NCI-H1694 treated with DMSO at 0.1 percent for 48 hours (cell line): ENCODE measurements at regions not wholly inside any gene's neighbourhood (a gene's known extent, or its start where the extent isn't known, plus 50 kb on each side); places are given as distances from the start of the nearest gene placed in this dataset.
"Not testable (repeated sequence)": the region's sequence is repeated elsewhere in the genome, so short reads cannot be mapped to it uniquely, and the experiment has no call there.

Experiments used
- DNase-seq: peaks from one replicate; lab custom pipeline; 2025; lab: John Stamatoyannopoulos, UW

DNA sequence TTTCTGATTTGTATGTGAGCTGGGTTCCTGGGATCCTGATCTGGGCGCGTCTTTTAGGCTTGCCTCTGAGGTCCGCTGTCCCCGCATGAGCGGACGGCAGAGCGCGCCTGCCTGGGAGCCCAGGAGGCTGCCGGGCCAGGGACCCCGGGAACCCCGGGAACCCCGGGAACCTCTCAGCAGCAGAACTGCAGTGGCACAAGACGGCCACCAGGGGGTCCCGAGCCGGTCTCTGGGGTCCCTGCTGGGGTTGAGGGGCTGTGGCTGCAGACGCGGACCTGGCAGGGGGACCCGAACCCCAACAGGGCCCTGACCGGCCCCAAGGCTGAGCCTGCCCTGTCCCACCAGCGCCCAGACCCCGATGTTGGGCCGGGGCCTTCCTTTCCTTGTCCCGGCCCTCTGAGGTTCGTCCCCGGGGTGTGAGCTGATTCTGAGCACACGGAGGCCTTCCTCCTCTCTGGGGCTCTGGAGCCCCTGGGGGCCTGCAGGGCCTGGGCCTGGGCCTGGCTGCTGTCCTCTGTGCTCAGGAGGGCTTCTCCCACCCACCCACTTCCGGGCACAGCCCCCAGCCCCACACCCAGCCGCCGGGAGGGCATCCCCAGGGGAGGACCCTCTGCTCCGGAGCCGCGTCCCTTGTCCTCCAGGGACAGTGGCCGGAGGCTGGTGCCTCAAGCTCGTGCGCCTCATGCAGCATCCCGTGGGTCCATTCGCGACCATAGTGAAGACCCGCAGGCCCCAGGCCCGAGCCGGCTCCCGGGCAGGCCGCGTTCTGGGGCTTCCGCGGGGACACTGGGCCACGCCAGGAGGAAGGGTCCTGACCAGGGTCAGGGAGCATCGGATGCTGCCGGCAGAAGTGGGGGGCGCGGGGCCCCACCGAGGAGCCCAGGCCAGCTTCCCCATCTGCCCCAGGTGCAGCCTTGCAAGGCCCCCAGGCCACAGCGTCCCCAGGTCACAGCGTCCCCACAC, 152.9 kb downstream of the TMEM121 start:
- not testable (repeated sequence) for DNase-seq

DNA sequence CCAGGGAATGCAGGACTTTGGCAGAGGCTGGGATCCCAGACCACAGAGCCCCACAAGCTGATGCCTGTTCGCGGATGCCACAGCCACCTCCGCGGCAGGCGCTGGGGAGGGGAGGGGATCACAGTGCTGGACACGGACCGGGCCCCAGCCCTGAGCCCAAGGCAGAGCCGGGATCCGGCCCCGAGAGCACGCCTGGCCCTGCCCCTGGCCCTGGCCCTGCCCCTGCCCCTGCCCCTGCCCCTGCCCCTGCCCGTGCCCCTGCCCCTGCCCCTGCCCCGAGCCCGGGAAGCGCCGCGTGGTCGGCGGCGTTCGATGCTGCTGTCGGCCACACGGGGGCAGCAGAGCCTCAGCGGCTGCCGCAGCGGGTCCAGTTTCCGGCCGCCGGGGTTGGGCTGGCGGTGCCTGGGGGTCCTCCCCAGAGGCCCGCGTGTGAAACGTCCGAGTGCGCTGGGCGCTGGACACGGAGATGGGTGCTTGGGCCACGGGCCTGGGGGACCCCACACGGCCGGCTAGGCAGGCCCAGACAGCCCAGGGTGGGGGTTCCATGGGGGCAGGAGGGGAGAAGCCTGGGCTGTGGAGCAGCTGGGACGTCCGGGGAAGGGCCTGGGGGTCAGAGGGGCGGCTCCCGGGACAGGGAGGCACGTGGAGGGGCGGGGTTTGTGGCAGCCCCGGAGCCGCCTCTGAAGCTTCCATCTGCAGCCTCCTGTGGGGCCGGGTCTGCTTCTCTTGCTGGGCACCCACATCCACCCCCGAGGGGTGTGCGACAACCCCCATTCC, 153.8 kb downstream of the TMEM121 start:
- DNase-seq = not testable (repeated sequence)

DNA sequence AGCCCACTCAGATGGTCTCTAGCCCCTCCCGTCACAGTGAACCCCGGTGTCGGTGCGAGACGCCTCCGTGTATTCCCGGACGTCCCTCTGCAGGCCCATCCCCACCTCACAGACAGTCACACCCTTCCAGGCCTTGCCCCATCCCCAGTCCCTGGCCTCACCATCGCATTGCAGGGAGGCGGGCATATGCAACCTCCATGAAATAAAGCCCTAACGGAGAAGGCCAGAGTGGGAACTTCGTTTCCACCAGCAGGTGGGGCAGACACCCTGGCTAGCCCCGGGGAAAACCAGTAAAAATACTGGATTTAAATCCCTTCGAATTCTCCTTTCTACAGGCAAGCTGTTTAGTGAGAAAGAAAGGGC, 154.3 kb downstream of the TMEM121 start:
- not testable (repeated sequence) for DNase-seq

DNA sequence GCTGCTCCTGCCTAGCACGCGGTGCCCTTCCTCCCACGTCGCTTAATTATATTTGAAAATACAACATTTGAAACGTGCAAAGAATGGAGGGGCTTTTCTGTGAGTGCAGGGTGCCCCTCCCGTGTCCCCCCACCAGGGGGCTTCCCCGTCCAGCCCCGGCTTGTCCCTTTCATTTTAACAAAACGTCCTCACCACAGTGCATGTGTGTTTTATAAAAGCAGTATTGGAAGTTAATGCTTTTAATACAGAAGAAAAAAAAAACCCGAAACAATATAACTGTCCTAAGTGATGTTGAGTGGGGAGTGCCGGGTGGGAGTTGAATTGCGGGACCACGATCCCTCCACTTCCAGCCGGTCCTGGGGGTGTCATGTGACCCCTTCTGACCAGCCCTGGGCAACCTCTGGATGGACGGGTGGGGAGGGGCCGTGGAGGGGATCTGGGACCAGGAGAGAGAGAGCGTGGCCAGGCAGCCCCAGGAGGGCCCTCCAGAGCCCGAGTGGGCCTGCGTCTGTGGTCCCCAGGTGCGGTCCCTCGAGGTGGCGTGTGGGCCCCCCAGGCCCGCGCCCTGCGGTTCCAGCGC, 155.3 kb downstream of the TMEM121 start:
- DNase-seq = not testable (repeated sequence)

DNA sequence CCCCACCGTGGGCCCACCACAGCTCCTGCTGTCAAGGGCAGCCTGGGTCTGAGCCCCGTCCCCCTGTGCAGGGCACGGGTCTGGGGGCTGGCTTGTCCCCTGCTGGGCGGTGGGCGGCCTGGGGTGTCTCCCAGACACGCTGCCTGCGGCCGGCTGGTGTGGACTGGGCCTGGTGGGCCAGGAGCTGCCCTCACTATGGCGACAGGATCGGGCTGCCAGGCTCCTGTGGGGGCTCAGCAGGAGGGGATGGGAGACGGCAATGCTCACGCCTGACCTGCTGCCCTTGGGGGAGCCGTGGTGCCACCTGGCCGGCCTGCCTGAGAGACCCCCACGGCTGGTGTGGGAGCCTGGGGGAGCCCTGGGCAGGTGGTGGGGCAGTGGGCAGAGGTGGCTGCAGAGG, 156.1 kb downstream of the TMEM121 start:
- not testable (repeated sequence) for DNase-seq

DNA sequence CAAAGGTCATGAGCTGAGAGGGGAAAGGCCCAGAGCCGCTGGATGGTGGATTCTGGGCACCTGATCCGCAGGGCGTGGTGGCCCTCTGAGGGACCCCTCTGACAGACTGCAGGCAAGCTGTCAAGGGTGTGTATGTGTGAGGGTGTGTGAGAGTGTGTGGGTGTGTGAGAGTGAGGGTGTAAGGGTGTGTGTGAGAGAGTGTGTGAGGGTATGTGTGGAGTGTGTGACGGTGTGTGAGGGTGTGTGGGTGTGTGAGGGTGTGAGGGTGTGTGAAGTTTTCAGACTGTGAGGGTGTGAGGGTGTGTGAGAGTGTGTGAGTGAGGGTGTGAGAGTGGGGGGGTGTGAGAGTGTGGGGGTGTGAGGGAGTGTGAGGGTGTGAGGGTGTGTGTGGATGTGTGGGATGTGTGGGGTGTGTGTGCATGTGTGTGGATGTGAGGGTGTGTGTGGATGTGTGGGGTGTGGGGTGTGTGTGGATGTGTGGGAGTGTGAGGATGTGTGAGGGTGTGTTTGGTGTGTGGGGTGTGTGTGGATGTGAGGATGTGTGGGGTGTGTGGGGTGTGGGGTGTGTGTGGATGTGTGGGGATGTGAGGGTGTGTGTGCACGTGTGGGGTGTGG, 156.7 kb downstream of the TMEM121 start:
- DNase-seq = no peak

DNA sequence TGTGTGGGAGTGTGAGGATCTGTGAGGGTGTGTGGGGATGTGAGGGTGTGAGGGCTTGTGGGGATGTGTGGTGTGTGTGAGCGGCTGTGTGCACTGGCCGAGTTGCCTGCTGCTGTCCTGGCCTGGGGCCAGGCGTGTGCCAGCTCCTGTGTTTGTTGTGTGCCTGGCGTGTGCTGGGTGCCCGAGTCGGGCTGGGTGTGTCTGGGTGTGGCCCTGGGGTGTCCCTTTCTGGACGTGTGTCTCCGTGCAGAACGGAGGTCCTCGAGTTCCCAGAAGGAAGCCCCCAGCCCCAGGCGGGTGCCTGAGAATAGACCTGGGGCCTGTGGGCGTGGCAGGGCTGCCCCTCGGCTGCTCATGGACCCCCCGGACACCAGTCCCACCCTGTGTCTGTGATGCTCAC, 157.7 kb downstream of the TMEM121 start:
- not testable (repeated sequence) for DNase-seq

DNA sequence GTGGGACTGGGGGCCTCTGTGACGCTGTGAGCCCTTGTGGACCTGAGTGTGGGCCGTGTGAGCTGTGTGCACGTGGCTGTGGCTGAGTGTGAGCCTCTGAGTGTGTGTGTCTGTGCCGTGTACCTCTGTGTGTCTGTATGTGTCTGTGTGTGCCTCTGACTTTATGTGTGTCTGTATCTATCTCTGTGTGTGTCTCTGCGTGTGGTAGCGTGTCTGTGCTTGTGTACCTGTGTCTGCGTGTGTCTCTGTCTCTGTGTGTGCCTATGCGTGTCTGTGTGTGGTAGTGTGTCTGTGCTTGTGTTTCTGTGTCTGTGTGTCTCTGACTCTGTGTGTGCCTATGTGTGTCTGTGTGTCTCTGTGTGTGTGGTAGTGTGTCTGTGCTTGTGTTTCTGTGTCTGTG, 158.2 kb downstream of the TMEM121 start:
- not testable (repeated sequence) for DNase-seq

DNA sequence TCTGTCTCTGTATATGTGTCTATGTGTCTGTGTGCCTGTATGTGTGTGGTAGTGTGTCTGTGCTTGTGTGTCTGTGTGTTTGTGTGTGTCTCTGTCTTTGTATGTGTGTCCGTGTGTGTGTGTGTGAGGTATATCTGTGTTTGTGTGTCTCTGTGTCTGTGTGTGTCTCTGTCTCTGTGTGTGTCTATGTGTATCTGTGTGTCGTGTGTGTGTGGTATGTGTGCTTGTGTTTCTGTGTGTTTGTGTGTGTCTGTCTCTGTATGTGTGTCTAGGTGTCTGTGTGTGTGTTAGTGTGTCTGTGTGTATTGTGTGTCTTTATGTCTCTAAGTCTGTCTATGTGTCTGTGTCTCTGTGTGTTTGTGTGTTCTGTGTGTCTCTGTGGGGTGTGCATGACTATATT, 158.6 kb downstream of the TMEM121 start:
- DNase-seq = no peak

DNA sequence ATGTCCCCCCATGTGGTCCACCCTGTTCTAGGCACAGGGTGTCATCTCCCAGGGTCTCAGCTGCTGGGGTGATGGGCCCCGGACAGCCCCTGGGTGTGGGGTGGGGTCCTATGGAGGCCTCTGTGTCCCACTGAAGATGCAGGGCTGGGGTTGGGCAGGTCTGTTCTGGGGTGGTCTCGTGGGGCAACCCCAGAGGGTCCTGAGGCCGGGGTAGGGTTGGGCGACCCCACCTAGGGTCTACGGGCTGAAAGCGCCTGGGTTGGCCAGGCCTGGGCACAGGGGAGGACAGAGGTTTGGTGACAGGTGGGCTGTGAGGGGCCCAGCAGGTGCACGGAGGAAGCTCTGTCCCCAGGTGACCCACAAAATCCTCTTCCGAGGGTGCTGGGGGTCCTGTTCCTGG, 159.2 kb downstream of the TMEM121 start:
- not testable (repeated sequence) for DNase-seq

DNA sequence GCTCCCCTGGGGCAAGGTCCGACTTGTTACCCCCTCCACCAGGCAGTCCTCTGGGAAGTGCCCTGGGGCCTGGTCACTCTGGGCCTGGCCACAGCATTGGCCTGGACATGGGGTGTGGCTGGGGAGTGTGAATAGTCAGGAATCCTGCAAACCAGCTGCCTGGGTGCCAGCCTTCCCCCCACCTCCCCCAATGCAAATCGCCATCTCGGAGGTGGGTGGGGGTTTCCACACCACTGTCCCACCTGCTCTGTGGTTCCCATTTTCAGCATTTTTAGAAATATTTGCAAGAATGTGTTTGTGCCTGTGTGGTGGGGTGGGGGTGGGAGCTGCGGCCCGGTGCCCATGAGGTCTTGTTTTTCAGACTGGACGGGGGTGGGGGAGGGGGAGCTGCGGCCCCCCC, 159.7 kb downstream of the TMEM121 start:
- not testable (repeated sequence) for DNase-seq

DNA sequence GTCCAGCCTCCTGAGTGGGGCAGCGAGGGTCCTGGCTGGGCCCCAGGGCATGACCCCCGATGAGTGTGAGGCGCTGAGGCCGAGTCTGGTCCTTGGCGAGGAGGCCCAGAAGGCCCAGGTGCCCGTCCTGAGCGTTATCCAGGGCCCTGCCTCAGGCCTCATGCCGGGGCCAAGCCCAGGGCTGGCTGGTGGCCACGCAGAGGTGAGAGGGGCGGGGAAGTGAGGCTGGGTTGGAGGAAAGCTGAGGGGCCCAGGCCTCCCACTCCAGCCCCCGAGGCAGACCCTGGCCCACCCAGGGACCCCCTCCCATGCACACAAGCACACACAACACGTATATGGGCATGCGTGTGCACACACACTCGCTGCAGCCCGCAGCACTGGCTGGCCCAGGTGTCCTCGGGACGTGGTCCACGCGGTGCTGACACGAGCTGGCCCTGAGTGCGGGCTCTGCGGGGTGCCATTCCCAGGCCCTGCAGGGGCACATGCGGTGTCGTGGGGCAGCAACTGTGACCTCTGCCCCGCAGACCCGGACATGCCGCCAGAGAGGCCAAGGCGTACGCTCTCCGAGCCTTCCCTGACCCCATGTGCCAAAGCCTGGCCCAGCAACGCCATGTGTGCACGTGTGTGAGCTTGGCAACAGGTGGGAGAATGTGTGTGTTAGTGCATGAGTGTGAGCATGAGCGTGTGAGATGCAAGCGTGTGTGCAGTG, 160.2 kb downstream of the TMEM121 start:
- not testable (repeated sequence) for DNase-seq

DNA sequence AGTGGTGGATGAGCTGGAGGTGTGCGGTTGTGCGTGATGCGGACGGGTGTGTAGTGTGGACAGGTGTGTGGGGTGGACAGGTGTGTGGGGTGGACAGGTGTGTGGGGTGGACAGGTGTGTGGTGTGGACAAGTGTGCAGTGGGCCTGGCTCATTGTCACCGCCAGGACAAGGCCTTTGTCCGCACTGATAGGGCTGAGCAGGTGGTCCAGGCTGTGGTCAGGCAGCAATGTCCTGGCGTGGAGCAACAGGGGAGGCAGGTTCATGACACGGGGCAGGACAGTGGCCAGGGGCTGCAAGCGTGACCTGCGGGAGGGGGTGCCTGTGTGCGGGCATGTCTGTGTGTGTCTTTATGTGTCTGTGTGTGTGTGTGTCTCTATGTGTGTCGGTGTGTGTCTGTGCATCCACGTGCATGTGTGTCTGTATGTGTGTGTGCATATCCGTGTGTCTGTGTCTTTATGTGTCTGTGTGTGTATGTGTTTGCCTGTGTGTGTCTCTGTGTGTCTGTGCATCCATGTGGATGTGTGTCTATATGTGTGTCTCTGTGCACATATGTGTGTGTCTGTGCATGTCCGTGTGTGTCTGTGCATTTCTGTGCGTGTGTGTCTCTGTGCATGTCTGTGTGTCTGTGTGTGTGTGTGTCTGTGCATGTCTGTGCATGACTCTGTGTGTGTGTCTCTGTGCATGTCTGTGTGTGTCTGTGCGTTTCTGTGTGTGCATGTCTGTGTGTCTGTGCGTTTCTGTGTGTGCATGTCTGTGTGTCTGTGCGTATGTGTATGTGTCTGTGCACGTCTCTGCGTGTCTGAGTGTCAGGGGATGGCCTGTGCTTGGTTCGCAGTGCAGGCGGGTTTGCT, 161.0 kb downstream of the TMEM121 start:
- not testable (repeated sequence) for DNase-seq

DNA sequence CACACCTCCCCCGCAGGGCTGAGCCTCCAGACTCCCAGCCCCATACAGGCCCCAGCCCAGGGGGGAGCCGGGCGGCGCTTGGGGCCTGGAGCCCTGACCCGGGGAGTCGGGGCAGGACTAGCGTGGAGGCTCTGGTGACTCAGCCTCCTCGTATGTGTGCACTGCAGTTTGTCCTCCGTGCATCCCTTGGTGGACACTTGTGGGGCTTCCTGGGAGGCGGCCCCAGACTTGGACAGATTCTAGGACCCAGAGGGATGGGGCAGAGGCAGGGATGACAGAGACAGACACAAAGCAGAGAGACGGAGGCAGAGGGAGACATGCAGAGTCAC, 161.6 kb downstream of the TMEM121 start:
- DNase-seq = not testable (repeated sequence)

DNA sequence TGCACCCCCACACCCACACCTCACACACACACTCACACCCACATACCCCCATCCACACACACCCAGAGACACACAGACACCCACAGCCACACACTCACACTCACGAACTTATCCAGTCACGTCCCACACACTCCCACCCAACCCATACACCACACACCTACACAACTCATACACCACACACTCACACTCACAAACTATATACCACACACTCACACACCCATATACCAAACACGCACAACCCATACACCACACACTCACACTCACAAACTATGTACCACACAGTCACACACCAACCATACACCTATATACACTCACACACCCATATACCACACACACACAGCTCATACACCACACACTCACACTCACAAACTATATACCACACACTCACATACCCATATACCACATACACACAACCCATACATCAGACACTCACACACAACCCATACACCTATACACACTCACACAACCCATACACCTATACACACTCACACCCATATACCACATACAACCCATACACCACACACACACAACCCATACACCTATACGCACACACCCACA, 162.4 kb downstream of the TMEM121 start:
- not testable (repeated sequence) for DNase-seq

DNA sequence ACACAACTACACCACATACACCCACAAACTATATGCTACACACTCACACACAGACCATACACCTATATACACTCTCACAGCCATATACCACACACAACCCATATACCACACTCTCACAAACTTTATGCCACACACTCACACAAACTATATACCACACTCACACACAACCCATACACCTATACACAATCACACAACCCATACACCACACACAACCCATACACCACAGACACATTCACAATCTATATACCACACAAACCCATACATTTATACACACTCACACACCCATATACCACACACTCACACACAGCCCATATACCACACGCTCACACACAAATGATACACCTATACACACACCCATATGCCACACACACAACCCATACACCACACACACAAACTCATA, 163.3 kb downstream of the TMEM121 start:
- no peak for DNase-seq

DNA sequence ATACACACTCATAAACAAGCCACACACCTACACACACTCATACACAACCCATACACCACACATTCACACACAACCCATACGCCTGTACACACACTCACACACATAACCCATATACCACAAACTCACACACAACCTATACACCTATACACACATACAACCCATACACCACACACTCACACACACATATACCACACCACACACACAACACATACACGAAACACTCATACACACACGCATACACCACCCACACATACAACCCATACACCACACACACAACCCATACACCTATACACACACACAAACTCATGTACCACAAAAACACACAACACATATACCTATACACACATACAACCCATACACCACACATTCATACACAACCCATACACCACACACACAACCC, 164.3 kb downstream of the TMEM121 start:
- no peak for DNase-seq

DNA sequence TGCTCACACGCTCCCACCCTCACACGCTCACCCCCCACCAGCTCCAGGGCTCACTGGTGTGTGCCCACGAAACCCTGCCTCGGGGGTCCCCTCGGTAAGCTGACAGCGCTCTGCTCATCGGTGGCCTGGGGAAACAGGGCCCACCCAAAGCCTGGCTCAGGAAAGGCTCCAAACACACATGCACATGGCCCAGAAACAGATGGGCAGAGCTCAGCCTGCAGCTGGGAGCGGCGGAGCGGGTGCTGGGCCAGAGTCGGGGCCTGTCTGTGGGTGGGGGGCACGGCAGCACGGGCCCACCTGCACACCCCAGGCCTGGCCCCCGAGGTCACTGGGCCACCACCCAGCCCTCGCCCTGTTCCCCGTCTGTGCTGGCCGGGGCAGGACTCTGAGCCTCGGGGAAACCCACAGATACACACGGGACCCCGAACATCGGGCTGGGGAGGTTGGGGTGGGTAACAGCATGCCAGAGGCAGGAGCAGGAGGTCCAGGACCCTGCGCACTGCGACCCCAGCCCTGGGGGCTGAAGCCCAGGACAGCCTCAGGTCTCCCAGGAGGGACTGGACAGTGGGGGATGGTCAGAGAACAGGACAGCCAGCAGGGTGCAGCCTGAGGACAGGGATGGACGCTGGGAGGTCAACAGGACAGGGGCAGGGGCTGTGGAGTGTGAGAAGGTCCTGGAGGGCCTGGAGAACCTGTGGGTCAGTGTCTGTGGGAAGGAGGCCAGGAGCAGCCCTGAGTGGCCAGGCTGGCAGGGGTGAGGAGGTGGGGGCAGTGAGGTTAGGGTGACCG, 165.1 kb downstream of the TMEM121 start:
- DNase-seq = peak; percentile 83

DNA sequence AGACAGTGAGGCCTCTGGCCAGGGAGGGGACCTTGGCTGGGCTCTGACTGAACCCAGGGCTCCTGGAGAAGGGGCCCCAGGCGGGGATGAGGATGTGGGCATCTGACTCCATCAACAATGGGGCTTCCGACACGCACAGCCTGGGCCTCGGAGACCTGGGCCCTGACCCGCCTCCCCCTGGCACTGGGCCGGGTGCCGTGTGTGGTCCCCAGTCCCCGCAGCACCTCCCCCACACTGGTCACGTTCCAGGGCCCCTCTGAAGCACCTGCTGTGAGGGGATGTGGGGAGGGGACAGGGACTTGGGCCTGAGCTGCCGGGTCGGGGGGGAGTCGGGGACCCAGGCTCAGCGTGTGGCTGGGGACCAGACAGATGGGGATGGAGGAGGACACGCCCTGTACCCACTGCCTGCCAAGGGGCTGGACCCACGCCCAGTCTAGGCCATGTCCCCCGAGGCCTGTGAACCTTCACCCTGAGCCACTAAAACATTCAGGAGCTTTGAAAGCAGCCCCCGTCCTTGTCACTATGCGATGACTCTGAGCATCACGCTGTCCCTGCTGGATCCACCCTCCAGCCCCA, 165.8 kb downstream of the TMEM121 start:
- DNase-seq = not testable (repeated sequence)
